HG03354 (cell line): ENCODE measurements at regions not wholly inside any gene's neighbourhood (a gene's known extent, or its start where the extent isn't known, plus 50 kb on each side); places are given as distances from the start of the nearest gene placed in this dataset.

Experiments used
- ATAC-seq: cut with Tn5 transposase; IDR thresholded peaks from one replicate; pipeline ENCODE4 v1.9.1; 2021; ENCODE audit warnings: mild to moderate bottlenecking; ENCODE audit not compliant: unreplicated experiment, poor library complexity, severe bottlenecking

DNA sequence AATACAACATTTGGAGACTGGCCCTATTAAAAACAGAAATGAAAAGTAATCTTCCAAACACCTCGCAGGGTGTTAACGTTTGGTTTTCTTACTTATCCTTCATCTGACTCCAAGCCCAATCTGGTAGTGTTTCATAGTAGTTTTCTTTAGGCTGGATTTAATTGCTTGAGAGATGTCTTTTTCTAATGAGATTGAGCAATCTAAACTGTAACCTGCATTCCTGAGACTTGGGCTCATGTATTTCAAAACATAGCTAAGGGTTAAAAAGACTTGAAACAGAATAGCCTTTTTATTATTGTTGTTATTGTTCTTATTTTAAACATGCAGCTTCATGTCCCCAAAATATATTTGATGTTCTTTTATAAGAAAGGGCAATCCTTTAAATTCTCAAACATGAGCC lies 278.9 kb downstream of the TGFB2 start:
- no peak for ATAC-seq

DNA sequence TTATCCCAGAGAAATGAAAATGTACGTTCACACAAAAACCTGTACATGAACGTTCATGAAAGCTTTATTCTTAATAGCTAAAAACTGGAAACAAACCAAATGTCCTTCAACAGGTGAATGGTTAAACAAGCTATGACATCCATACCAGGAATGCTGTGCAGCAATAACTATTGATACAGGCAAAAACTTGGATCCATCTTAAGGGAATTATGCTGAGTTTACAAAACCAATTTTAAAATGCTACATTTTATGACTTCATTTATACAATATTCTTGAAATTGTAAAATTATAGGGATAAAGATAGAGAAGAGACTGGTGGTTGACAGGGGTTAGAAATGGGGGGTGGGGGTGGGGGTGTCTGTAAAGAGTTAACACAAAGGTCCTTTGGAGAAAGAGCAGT lies 280.3 kb downstream of the TGFB2 start:
- no peak for ATAC-seq

DNA sequence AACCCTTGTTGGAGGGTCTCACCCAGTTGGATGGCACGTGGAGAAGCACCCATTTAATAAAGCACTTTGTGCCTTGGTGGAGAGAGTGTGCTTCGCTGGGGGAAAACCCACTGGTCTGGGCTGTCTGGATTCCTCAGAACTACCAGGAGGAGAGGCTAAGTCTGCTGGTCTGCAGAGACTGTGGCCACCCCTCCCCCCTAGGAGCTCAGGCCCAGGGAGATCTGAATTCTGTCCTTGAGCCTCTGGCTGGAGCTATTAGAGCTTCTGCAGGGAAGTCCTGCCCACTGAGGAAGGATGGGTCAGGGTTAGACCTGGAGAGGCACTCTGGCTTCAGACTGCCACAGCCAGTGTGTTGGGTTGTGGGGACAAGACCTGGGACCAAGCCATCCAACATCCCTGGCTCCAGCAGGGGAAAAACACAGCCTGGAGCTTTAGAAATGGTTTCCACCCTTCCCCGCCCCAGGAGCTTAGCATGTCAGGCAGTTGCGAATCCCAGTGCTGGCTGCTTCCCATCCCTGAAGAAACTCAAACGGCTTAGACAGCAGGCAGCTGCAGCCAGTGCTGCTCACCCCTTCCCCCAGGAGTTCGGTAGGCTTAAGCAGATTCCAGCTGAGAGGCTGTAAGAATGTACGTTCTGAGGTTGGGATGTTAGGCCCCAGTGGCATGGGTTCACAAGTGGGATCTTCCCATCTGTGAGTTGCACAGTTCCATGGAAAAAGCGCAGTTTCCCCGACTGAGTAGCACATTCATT lies 288.3 kb downstream of the TGFB2 start:
- ATAC-seq, result no peak

DNA sequence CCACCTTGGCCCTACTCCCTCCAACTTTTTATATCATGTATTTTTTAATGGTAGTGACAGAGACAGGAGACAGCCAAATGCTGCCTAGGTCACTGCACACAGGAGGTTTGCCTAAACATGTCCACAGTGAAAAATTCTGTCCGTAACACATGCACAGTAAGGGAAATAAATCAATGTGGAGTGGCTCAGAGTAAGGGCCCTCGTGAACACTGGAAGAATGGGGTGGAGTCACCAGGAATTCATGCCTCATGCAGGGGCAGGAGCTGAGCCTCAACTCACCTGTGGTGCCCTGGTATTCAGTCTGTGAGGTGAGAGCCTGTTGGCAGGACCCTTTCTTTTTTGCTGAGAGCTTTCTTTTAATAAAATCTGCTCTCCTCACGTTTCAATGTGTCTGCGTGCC lies 289.1 kb downstream of the TGFB2 start:
- no peak for ATAC-seq

DNA sequence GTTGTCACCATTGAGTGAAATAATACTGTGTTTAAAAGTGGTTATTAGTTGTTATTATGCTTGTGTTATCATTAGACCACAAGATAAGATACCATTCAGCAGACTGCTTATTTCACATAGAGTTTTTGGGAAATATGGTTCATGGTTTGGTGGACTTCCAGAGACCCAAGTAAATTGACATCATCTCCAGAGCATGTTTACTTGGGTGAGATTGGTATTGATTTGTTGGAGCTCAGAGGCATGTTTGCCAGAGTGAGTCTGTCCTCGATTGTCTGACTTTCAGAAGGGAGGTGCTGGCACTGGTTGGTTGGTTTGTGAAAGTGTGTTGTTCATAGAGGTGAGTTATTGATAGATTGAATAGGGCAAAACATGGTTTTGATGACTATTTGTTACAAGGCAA lies 291.4 kb downstream of the TGFB2 start:
- no peak for ATAC-seq

DNA sequence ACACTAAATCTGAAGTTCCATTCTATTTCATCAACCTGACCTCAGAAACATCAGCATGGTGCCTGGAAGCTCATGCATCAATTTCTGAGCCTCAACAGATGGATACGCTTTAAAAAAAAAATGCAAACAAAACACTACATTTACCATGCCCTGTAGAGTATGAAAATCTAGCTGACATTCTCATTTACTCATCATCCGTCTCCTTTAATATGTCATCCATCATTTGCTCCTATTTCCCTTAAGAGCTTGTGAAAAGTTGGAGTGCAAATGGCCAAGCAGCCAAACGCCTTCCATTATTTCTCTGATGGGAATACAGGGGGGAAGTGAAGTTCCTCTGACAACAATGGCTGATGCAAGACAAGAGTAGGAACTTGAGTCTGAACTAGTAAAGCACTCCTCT lies 295.0 kb downstream of the TGFB2 start:
- no peak for ATAC-seq

DNA sequence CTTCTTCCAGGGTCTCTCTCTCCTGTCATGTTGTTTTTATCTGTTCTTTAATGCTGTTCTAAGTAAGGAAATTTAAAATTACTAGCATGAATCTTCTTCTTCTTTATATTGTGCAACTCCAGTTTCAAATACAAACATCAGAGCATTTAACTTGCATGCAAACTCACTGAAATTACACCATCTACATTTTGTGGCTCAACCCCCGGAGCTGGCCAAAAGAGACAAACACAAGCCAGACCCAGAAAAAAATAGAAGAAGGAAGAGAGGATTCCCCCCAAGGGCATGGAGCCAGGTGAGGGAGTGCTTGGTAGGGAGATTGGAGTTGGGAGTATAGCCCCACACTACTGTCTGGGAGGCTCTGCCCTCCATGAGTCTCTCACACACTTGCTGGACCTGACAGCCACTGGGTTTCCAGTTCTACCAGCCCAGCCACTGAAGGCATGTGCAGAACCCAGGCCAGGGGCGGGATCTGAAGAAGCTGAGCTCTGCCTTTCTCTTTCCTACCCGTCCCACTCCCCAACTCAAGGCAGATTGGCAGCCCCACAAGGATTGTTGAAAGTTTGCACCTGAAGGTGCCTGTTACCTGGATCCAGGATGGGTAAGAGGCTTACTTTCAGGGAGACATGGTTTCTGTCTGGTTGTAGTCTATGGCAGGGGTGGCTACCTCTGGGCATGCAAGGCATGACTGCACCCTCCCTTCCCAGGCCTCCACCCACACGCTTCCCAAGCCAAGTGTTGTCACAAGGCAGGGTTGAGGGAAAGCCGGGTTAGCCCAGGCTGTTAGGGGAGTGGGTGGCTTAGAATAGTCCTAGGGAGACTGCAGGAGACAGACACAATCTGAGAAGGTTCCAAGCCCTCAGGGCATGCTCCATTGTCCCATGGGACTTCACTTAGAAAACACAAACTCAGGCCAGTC lies 297.2 kb downstream of the TGFB2 start:
- no peak for ATAC-seq

DNA sequence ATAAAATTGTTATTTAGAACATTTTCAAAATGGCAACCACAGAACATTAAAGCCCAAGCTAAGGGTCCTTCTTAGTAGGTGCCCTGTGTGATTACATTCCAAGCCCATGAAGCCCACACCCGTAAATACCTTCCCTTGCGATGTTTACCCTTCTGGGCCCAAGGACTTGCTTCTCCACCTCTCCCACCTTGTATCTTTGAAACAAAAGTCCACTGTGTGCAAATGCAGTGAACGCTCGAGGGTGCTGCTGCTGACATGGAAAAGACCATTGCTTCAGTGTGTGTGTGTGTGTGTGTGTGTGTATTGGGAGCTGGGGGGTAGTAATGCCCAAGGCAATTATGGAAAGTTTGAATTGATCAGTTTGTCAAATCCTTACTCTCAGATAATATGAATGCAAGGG lies 298.1 kb downstream of the TGFB2 start:
- no peak for ATAC-seq

DNA sequence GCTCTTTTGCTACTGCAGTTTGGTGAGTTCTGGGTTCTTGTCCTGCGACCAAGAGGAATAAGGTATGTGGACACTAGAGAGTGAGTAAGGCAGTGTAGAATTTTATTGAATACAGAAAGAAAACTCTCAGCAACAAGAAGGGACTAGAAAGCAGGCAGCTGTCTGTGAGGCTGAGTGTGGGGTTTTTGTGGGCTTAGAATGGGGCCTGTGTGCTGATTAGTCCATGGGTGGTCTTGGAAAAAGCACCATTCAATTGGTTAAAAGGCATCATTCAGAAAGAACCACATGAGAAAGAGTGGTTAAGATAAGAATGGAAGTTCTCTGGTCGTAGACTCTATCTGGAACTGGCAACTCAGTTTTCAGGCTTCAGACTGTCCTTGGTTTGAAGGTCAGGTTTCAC lies 298.8 kb downstream of the TGFB2 start:
- no peak for ATAC-seq

DNA sequence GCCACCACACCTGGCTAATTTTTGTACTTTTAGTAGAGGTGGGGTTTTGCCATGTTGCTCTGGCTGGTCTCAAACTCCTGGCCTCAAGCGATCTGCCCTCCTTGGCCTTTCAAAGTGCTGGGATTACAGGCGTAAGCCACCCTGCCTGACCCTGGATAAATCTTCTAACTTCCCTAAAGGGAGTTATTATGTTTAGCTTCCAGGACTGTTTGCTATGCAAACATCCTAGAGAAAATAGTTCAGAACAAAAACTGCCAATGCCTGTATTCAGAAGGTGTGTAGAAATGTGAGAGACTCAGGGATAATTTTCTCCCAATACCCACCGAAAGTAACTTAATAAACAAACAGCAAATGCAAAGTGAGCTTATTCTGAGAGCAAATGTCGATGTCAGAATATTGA lies 301.2 kb downstream of the TGFB2 start:
- ATAC-seq, result no peak

DNA sequence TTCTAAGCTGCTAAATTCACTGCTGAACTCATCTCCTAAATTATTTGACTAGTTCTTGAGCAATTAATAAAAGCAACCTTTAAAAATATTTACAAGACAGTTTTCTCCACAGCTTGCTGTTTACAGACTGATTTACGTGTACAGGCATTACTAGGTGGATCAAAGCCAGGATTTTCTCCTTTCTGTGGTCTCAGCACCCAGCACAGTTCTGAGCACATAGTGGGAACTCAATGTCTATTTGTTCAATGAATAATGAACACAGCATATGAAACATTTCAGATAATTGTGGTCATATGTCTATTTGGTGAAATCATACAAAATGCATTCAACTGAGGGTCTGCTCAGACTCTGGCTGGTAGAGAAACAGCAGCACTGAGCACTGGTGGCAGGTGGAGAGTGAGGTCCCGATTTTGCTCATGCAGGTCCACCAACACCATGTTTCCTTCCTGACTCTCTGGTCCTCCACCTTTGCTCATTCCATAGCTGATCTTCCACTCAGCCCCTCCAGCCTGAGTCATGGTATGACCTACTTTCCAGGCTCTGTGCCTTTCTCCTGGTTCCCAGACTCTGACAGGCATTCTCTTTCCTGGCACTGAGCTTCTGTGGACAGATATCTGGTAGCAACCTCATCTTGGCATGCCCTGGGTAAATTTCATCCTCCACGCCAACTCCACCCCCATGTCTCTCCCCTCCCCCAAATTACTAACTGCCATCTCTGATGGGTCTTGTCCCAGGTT lies 311.3 kb downstream of the TGFB2 start:
- ATAC-seq, result no peak

DNA sequence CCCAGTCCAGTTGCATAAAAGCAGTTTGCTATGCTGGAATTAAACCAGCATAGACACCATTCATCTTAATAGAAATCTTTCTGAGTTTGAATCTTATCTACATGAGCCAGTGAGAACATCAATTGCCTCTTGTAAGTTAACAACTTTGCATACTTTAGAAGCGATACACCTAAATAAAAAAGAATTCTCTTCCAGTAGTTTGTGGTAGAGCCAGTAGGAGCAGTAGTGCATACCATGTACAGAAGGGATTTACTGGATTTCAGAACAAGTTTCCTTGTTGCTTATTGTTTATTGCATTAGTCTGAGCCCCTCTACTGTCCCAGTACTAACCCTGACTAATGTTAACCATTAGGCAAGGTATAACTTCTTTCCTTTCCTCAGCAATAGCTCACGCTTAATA lies 313.1 kb downstream of the TGFB2 start:
- no peak for ATAC-seq

DNA sequence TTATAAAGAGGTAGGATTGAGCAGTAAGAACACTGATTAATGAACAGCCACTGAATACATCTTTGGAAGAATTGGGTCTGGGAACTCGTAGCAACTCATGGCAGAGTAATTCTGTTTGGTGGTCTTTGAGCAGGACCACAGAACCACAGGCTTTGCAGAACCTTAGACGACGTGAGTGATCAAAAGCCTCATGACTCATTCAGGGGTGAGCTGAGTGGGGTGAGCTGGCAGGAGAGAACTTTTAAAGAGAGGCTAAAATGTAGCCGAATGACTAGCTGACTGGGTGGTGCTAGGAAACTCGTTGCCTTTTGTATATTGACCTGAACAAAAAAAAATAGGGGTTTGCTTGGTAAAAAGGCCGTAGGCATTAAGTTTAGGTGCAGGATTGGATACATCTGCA lies 313.8 kb downstream of the TGFB2 start:
- ATAC-seq, result no peak

DNA sequence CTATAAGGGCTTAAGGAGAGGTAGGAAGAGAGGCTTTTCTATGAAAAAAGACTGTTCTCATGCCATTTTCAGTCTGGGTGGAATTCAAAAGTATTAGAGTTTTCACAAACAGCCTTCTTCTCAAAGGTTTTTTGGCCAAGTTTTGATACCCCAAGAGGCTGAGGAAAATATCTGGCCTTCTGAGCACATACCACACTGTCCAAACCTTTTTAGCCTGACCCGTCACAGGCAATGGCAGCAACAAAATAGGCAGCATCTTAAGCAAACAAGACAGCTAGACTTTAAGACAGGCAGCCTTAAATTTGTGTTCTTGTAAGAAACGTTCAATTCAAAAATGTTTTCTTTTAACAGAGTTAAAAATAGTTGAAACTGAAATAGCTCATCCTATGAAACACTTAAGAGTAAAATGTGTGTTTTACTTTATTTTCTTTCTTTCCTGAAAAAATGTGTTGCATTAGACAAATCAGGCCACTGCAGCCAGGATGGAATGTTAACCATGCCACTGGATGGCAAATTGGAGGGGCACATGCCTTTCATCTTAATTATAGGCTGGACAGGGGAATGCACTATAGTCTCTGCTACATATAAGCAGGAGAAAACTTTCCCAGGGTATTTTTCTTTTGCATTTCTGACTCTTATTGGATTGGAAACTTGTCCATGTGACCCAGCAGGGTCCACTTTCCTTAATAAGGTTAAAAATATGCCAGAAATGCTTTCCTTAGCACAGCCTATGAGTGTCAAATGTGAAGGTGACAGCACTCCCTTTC lies 315.0 kb downstream of the TGFB2 start:
- ATAC-seq, result no peak

DNA sequence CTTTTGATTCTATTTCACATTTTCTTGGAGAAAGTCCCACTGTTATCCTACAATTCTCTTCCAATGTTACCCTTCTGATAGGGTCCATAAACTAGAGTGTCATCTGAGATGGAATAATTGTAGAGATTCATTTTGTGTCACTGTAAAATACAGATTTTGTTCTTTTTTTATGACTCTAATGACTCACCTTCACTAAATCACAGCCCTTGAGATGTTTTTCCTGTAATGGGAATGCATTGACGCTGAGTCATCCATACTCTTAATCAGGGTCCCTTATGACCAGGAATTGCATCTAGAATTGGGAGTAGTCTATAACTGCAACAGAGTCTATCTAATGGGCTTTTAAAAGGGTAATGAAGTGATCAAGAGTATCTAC lies 315.5 kb downstream of the TGFB2 start:
- no peak for ATAC-seq

DNA sequence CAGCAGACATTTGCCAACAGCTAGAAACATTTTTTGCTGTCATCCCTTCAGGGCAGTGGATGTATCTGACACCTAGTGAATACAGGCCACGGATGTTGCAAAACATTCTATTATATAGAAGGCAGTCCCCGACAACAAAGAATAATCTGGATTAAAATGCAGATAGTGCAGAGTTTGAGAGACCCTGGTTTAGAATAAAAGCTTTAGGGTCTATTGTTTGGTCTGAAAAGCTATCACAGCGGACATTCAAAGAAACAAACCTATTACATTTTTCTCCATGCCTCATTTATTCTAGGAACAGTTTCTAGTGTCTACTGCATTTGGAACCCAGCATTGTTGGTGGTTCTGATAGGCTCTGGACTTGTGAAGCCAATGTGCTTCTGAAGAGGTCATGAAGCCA lies 316.3 kb downstream of the TGFB2 start:
- no peak for ATAC-seq

DNA sequence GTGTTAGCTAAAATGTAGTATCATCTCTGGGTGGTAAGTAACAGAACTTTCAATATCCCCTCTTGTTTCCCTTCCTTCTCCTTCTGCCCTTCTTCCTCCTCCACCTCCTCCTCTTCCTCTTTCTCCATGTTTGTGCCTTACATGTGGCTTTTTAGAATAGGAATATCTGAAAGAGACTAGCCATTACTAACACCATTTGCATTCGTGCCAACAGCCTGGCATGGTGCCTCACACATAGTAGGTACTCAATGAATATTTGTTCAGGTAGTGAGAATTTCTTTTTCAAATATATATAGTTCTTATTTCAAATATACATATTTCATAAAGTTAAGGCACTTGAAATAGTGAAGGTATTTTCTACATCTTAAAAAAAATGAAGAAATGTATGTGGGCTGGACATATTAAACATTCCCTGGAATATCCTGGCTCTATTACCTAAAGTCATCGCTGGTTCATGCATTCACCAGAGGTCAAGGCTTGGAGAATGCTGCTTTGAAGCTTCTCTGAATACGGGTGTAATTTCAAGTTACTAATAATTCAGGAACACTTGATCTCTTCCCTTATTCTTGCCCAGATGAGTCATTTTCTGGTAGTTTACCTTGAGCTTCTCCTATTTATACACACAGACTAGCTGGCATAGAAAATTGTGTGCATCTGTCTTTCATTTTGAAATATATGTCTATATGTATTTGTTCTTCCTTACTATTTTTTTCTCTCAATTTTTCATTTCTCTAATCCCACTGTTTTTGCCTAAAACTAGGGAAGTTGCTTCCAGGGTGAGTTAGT lies 319.4 kb downstream of the TGFB2 start:
- ATAC-seq, result no peak

DNA sequence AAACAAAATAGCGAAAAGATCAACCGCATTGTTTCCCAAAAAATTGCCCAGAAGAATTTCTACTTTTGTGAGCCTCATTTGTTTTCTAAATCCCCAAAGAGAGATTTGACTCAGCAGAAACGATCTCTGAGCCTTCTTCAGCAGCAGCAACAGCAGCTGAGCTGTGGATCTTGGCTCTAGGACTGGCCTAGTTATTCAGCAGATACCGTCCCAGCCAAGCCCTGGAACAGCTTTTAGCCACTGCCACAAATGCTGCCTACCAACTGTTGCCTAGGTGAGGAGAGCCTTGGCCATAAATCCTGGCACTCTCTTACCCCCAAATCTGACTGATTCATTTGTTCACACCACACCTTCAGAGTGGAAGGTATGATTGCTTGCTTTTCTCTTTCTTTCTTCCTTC lies 320.1 kb downstream of the TGFB2 start:
- no peak for ATAC-seq

DNA sequence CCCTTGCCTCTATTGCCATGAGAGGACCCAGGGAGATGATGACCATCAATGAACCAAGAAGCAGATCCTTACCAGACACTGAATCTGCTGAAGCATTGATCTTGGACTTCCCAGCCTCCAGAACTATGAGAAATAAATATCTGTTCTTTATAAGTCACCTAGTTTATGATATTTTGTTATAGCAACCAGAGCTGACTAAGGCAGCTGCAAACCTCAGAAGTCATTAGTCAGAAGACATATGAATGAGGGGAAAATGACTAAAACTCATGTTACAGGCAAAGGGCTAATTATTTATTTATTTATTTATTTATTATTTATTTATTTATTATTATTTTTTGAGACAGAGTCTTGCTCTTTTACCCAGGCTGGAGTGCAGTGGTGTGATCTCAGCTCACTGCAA lies 321.1 kb downstream of the TGFB2 start:
- no peak for ATAC-seq
